GM21528 (cell line): ENCODE measurements at regions not wholly inside any gene's neighbourhood (a gene's known extent, or its start where the extent isn't known, plus 50 kb on each side); places are given as distances from the start of the nearest gene placed in this dataset.
"Not testable (repeated sequence)": the region's sequence is repeated elsewhere in the genome, so short reads cannot be mapped to it uniquely, and the experiment has no call there.

Experiments used
- ATAC-seq: cut with Tn5 transposase; IDR thresholded peaks from one replicate; pipeline ENCODE4 v1.9.1; 2021; ENCODE audit warnings: mild to moderate bottlenecking, moderate library complexity; ENCODE audit not compliant: unreplicated experiment, low FRiP score

- ATAC-seq: no peak
Measured at GRCh38 chr12:107513184-107513583, 172.4 kb upstream of the PWP1 start.

DNA sequence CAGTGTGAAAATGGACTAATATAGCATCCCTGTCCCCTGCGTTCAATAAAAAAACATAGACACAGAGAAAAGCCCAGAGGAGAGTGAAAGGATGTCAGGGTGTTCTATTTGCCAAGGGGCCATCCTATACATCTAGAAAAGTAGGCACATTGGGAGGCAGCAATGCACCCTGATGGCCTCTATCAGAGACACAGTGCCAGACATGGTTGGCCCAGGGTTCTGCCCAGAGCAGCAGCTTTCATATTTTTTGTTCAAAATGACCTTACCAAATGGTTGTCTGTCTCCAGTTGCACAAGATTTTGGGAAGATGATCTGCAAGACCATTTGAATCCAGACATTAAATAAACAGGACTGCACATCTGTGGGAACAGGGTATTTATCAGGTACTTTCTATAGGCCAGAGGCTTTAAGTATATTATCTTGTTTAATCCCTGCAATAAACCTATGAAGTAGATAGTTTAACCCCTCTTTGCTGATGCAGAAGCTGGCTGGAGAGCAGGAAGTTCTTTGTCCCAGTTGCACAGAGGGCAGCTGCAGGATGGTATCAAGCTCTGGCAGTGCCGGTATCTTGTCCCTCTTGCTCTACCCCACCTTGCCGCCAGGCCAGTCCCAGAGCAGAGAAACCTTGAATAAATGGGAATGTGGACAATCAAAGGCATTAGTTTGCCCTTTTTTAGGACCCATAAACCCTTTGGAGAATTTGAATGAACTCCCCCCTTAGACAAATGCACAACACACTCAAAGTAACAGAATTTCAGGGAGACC lies 171.8 kb upstream of the PWP1 start:
- ATAC-seq: no peak

DNA sequence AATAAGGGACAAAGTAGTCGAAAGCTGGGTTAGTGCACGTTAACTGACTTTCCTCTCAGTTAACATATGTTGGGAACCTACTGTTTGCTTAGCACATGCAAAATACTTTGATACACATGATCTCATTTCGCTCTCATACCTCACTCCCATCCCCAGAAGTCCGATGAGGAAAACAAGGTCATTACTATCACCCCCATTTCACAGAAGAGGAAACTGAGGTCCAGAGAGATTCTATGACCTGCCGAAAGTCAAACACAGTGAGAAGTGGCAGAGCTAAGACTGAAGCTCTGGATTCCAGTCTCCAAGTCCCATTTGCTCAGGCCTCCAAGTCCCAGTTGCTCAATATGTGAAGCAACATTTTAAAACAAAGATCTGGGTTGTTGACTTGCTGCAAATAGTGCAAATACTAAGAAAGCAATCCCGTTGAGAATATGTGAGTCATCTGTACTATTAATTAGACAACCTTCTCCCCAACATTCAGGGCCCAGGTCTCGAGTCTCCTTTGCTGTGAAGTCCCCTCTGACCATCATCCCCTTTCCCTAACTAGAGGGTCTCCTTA lies 170.6 kb upstream of the PWP1 start:
- no peak for ATAC-seq

DNA sequence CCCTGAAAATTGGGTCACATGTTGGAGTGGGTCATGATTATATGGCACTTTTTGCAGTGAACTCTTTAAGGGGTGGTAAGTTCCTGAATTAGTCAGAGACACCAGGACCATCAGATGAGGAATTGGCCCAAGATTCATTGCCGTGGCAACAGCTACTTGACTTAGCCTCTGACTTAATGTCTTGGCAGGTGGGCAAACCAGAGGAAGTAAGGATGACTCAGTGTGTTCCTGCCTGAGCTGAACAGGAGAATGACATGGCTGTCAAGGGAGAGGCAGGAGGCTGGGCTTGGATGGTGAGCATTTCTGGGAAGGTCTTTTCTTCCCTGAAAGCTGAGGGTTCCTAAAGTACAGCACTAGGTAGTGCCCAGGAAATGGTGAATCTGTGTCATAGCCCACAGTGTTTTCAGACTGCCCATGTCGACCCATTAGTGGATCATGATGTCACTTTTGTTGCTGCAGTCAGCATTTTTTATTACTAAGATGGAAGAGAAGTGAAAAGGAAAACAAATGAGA lies 170.1 kb upstream of the PWP1 start:
- ATAC-seq: no peak

DNA sequence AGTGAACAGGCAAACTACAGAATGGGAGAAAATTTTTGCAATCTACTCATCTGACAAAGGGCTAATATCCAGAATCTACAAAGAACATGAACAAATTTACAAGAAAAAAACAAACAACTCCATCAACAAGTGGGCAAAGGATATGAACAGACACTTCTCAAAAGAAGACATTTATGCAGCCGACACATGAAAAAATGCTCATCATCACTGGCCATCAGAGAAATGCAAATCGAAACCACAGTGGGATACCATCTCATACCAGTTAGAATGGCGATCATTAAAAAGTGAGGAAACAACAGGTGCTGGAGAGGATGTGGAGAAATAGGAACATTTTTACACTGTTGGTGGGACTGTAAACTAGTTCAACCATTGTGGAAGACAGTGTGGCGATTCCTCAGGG lies 167.8 kb upstream of the PWP1 start:
- ATAC-seq: not testable (repeated sequence)

DNA sequence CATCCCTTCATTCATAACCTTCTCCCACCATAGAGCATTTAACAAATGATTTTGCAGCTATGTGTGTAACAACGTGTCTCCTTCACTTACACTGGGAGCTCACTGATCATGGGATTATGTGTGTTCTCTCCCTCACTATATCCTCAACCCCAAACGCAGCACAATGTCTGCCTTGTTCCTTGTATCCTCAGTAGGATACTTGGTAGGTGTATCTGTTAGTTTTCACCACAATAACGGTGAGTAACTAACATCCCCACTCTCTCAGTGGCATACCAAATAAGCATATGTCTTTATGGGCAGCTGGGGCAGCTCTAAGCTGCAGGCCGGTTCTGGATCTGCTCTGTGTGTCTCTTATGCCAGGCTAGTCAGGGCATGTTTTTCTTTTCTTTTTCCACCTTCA lies 166.7 kb upstream of the PWP1 start:
- no peak for ATAC-seq

- no peak for ATAC-seq
Measured at GRCh38 chr12:107519906-107520859, 165.4 kb upstream of the PWP1 start.

GRCh38 chr12:107521826-107522355 lies 163.7 kb upstream of the PWP1 start:
- no peak for ATAC-seq

GRCh38 chr12:107522692-107523477 lies 162.7 kb upstream of the PWP1 start:
- ATAC-seq: no peak

- no peak for ATAC-seq
Measured at GRCh38 chr12:107523775-107524535, 161.6 kb upstream of the PWP1 start.

DNA sequence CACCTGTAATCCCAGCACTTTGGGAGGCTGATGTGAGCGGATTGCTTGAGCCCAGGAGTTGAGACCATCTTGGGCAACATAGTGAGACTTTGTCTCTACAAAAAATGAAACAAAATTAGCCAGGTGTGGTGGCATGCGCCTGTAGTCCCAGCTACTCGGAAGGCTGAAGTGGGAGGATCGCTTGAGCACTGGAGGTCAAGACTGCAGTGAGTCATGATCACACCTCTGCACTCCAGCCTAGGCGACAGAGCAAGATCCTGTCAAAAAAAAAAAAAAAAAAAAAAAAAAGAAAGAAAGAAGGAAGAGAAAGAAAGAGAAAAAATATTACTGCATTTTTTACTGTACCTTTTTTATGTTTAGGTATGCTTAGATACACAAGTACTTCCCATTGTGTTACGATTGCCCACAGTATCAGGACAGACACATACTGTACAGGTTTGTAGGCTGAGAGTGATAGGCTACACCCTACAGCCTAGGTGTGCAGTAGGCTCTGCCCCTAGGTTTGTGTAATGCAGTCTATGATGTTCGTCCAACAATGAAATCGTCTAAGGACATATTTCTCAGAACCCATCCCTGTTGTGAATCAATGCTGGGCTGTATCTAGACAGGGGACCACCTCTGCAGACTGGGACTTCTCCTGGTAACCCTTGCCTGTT lies 160.4 kb upstream of the PWP1 start:
- ATAC-seq: no peak

DNA sequence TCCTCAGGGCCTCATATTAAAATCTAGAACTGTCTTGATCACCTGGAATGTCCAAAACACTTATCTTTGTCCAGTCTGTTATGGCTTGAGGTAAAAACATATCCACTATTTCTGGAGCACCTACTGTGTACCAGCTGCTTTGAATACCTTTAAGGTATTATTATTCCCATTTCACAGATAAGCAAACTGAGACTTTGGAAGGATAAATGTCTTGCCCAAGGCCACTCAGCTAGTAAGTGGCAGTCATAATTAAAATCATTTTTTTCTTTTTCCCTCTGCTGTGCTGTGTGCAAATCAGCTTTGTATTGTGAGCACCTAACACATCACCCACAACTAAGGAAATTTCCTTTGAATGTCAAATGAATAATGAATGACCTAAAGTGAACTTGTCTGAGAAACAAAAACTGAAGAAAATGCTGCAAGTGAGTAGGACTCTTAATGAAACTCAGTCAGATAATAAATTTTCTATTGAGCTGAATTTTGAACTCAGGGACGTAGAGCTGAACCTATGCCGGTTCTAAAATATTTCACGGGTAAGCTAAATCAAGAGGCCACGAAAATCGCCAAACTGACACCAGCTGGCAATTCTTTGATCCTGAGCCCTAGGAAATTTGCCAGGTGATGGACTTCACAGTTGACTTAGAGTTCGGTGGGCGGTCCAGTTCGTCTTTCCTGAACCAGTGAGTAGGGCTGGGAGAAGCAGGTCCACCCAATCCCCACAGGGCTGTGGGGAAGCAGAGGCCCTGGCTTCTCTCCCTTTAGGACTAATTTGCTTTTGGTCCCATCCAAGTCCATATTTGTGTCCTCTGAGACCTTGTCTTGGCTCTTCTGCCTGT lies 159.7 kb upstream of the PWP1 start:
- ATAC-seq: no peak

- no peak for ATAC-seq
Measured at GRCh38 chr12:107526555-107527180, 158.9 kb upstream of the PWP1 start.

DNA sequence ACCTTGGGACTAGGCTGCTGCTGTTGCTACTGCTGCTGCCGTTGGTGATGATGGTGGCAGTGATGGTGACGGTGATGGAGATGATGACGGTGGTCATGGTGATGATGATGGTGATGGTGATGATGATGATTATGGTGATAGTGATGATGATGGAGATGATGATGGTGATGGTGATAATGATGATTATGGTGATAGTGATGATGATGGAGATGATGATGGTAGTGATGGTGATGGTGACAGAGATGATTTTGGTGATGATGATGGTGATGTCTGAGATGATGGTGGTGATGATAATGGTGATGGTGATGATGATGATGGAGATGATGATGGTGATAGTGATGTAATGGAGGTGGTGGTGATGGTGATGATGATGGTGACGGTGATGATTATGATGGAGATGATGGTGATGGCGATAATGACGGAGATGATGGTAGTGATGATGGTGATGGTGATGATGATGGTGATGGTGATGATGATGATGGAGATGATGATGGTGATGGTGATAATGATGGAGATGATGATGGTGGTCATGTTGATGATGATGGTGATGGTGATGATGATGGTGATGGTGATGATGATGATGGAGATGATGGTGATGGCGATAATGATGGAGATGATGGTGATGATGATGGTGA lies 156.8 kb upstream of the PWP1 start:
- no peak for ATAC-seq

DNA sequence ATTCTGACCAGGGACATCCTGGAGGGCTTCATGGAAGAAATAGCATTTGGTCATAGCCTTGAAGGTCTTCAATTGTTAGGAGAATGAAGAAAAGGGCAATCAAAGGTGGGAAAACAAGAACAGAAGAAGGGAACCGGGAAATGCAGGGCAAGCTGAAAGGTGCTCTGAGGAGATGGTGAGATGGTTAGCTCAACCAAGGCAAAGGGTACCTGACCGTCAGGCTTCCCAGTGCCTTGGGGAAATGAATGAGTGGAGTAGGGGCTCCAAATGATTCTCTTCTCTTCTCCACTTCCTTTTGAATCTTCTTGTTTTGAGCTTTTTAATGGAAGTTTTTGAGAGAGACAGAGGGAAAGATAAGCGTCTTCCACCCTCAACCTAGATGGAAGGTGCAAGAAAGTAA lies 155.6 kb upstream of the PWP1 start:
- ATAC-seq: no peak

GRCh38 chr12:107530701-107531100 lies 154.9 kb upstream of the PWP1 start:
- no peak for ATAC-seq

DNA sequence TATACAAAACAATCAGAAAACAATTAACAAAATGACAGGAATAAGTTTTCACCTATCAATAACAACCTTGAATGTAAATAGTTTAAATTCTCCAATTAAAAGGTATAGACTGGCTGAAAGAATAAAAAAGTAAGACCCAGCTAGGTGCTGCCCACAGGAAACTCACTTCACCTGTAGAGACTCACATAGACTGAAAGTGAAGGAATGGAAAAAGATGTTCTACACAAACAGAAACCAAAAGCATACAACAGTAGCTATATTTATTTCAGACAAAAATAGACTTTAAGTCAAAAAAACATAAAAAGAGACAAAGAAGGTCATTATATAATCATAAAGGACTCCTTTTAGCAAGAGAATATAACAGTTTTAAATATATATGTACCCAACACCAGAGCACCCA lies 152.4 kb upstream of the PWP1 start:
- no peak for ATAC-seq
